ENCODE measurements at regions not wholly inside any gene's neighbourhood (a gene's known extent, or its start where the extent isn't known, plus 50 kb on each side); places are given as distances from the start of the nearest gene placed in this dataset.

DNA sequence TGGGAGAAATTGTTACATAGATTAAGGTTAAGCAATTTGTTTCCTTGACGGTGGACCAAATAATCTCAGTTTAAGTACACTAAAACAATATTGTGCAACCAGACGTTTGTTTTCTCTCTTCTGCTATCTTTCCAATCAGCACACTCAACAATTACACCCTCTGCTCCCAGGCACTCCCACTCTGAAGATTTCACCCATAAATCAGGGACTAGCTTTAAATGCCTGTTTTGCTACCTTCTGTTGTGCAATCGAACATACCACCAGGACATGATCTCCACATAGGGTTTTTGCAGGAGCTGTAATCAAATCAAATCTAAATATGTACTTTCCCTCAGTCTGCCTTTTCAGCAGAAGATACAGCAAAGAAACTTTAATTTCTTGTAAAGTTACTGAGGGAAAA, 405.8 kb upstream of the TLE4 start:
- Mint-ChIP-seq H3K27ac (no peak overlapping the region), H3K4me3 (no peak overlapping the region), H3K36me3 (no peaks in the 10 kb centered on the region), H3K4me1 (peaks cover 9% of the 10 kb centered on the region), H3K9me3 (peaks cover 2 to 8% (median 4%) of the 10 kb centered on the region in 7 donors), H3K27me3 (ENCODE audit: low read depth in 3 of 3) (peaks cover 0 to 1% (median 0%) of the 10 kb centered on the region in 3 donors)
- Histone ChIP-seq H3K9ac (ENCODE audit: insufficient read depth, low read length, poor library complexity, severe bottlenecking) (no peak overlapping the region), H3K27me3 (ENCODE audit: control insufficient read depth in 2 of 2, insufficient read depth in 2 of 2, low read length in 2 of 2) (no peaks in the 10 kb centered on the region), H3K36me3 (replicated peaks in 1 of 2; ENCODE audit: control insufficient read depth in 1 of 2, insufficient read depth in 2 of 2, low read length in 2 of 2) (no peaks in the 10 kb centered on the region), H2AFZ (ENCODE audit: insufficient read depth, low read depth, low read length, poor library complexity, severe bottlenecking) (no peak overlapping the region), H3K4me3 (replicated peaks in 1 of 3; ENCODE audit: low read depth in 2 of 3, low read length in 3 of 3) (no peak overlapping the region), H3K27ac (ENCODE audit: low read depth in 1 of 2, low read length in 2 of 2) (no peak overlapping the region), H3K9me3 (replicated peaks in 1 of 2; ENCODE audit: control insufficient read depth in 1 of 2, insufficient read depth in 1 of 2, low read length in 2 of 2) (peaks cover 0 to 3% of the 10 kb centered on the region in 2 donors), H4K20me1 (ENCODE audit: insufficient read depth, low read length) (no peaks in the 10 kb centered on the region), H3K79me2 (ENCODE audit: insufficient read depth, low read length) (no peaks in the 10 kb centered on the region), H3K4me1 (ENCODE audit: control insufficient read depth in 1 of 2, insufficient read depth in 2 of 2, low read length in 2 of 2) (peaks cover 0 to 7% of the 10 kb centered on the region in 2 donors), H3K4me2 (replicated peaks; ENCODE audit: extremely low read depth, low read length, poor library complexity, severe bottlenecking) (no peak overlapping the region)
- DNase-seq = no peak
- intact Hi-C loops (cut with micrococcal nuclease) = no loop called here
- 49% methylated on average over 2 of the region's 3 CpGs for WGBS (ENCODE audit: insufficient coverage)
- TF ChIP-seq, protein P1, sequence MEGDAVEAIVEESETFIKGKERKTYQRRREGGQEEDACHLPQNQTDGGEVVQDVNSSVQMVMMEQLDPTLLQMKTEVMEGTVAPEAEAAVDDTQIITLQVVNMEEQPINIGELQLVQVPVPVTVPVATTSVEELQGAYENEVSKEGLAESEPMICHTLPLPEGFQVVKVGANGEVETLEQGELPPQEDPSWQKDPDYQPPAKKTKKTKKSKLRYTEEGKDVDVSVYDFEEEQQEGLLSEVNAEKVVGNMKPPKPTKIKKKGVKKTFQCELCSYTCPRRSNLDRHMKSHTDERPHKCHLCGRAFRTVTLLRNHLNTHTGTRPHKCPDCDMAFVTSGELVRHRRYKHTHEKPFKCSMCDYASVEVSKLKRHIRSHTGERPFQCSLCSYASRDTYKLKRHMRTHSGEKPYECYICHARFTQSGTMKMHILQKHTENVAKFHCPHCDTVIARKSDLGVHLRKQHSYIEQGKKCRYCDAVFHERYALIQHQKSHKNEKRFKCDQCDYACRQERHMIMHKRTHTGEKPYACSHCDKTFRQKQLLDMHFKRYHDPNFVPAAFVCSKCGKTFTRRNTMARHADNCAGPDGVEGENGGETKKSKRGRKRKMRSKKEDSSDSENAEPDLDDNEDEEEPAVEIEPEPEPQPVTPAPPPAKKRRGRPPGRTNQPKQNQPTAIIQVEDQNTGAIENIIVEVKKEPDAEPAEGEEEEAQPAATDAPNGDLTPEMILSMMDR (IDR thresholded peaks at IDR 0.05) = no peak

DNA sequence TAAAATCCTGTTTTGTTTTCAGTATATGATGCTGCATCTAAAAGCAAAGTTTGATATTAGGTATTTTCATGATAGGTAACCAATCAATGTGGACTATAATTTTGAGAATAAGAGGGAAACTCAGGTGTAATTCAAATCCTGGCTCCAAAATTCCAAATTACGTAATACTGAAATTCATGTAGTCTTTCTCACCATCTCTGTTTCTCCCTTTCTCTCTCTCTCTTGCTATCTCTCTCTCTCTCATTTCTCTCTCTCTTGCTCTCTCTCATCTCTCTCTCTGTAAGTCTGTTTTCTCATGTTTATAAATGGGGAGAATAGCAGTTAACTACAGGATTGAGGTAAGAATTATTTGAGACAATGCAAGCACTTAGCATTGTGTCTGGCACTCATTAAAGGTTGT, 401.1 kb upstream of the TLE4 start:
- no peak overlapping the region for H3K4me2 ChIP-seq (replicated peaks; ENCODE audit: extremely low read depth, low read length, poor library complexity, severe bottlenecking)
- no CpG with 5 or more reads among the region's 1 CpG for WGBS (ENCODE audit: insufficient coverage)
- Mint-ChIP-seq H3K27ac (no peak overlapping the region), H3K4me3 (no peak overlapping the region), H3K27me3 (ENCODE audit: low read depth in 3 of 3) (peaks cover 0 to 2% (median 0%) of the 10 kb centered on the region in 3 donors), H3K36me3 (no peaks in the 10 kb centered on the region), H3K9me3 (peaks cover 2 to 11% (median 4%) of the 10 kb centered on the region in 7 donors), H3K4me1 (peaks cover 3% of the 10 kb centered on the region)
- H3K27ac ChIP-seq (ENCODE audit: low read depth in 1 of 2, low read length in 2 of 2) = no peak overlapping the region
- no peak overlapping the region for H2AFZ ChIP-seq (ENCODE audit: insufficient read depth, low read depth, low read length, poor library complexity, severe bottlenecking)
- no peaks in the 10 kb centered on the region for H3K27me3 ChIP-seq (ENCODE audit: control insufficient read depth in 2 of 2, insufficient read depth in 2 of 2, low read length in 2 of 2)
- no peaks in the 10 kb centered on the region for H4K20me1 ChIP-seq (ENCODE audit: insufficient read depth, low read length)
- no peaks in the 10 kb centered on the region for H3K4me1 ChIP-seq (ENCODE audit: control insufficient read depth in 1 of 2, insufficient read depth in 2 of 2, low read length in 2 of 2)
- DNase-seq = no peak
- TF ChIP-seq, protein P1 (IDR thresholded peaks at IDR 0.05) = no peak
- no peak overlapping the region for H3K9ac ChIP-seq (ENCODE audit: insufficient read depth, low read length, poor library complexity, severe bottlenecking)
- no peaks in the 10 kb centered on the region for H3K36me3 ChIP-seq (replicated peaks in 1 of 2; ENCODE audit: control insufficient read depth in 1 of 2, insufficient read depth in 2 of 2, low read length in 2 of 2)
- H3K9me3 ChIP-seq (replicated peaks in 1 of 2; ENCODE audit: control insufficient read depth in 1 of 2, insufficient read depth in 1 of 2, low read length in 2 of 2) = peaks cover 0 to 6% of the 10 kb centered on the region in 2 donors
- no peak overlapping the region for H3K4me3 ChIP-seq (replicated peaks in 1 of 3; ENCODE audit: low read depth in 2 of 3, low read length in 3 of 3)
- no peaks in the 10 kb centered on the region for H3K79me2 ChIP-seq (ENCODE audit: insufficient read depth, low read length)
- intact Hi-C loops (cut with micrococcal nuclease) = no loop called here

Measured in CD14-positive monocyte (primary cell).